ENCODE measurements at regions not wholly inside any gene's neighbourhood (a gene's known extent, or its start where the extent isn't known, plus 50 kb on each side); places are given as distances from the start of the nearest gene placed in this dataset.

DNA sequence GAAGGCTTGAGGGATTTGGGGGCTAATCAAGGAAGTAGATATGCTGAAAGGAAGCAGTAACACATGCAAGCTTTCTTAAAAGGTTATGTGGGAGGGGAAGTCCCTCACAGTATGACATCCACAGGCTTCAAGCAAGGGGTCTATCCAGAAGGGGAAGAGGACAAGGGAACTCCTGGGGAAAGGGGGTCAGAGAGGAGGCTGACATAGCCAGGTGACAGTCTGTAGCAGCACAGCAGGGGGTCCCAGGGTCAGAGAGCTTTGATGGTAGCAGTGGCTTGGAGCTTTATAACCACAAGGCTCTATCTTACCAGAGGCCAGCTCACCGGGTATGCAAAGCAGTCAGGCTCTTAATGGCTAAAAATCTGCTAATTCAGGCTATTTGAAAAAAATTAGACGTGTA lies 150.6 kb upstream of the NSMCE3 start:
- no peak for DNase-seq

DNA sequence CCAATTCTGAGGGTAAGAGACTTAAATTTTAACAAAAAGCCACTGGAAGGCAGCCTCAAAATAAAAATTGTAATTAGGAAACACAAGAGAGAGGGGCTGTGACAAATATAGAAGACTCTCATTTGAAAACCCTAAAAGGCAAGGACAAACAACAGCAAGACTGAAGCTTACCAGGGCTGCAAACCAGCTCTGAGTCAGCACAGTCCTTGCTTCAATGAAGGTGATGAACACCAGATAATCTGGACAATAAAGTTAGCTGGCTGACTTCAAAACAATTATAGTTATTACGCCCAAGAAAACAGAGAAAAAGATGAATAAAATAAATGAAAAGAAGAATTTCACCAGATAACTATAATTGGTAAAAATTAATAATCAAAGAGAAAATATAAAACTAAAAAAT lies 149.3 kb upstream of the NSMCE3 start:
- no peak for DNase-seq

DNA sequence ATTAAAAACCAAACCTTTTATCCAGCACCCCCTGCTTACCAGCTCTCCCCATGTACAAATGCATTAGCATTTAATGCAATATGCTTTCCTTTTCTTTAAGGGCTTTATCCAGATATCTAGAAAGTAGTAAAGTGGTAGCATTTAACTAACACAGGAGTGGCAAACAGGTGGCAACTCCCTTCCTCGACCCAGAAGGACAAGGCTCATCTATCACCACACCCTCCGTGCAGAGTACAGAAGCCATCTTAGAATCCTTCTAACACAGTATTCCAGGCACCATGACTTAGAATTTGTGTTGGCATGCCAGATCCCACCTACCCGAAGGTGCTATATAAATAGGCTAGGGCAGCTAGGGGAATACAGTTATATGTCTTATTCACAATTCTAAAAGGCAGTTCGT lies 148.6 kb upstream of the NSMCE3 start:
- DNase-seq, result no peak

DNA sequence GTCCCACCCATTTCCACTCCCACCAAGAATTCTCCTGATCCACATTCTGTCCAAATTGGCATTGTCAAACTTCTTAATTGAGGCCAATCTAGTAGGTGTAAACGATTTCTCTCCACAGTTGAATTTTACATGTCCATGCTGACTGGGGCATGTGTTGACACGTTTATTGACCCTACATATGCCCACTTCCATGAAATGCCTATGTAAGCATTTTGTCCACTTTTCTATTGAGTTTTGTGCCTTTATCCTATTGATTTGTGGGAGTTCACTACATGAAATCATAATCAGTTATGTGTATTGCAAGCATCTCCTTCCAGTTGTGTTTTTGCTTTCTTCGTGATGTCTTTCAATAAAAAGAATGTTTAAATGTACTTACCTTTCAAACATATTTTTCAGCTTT lies 141.7 kb upstream of the NSMCE3 start:
- no peak for DNase-seq

DNA sequence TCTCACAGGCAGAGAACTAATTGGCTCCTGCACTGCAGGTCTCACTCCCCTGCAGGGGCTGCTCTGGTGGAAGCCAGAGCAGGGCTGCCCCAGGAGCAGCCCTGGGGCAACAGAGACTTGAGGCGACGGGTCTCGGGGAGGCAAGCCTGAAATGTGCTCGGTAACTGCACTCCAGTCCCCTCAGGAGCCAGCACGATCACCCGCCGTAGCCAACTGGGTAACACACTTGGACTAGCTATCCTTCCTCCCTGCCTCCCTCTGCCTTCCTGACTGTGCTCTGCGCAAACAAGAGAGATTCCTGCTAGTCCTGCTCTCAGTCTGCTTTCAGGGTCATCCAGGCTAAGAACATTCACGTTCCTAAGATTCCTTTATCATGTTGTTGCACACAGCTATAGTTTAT lies 140.7 kb upstream of the NSMCE3 start:
- DNase-seq, result no peak

DNA sequence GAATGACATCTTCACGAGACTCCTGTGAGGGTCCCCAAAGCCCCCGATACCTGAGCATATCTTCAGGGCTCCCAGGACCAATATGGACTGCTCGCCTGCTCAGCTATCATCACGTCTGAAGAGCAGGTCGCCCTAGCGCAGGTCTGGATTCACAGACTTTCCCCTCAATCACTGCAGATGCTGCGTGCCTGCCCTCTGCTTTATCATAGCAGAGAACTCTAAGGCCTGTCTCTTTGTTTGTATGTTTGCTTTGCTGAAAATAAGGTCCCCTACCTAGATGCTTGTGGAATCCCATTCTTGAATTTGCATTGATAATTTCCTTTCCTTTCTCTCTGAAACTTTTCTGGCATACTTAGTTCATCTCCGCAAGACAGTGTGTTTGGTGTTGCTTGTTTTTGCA lies 140.3 kb upstream of the NSMCE3 start:
- no peak for DNase-seq

DNA sequence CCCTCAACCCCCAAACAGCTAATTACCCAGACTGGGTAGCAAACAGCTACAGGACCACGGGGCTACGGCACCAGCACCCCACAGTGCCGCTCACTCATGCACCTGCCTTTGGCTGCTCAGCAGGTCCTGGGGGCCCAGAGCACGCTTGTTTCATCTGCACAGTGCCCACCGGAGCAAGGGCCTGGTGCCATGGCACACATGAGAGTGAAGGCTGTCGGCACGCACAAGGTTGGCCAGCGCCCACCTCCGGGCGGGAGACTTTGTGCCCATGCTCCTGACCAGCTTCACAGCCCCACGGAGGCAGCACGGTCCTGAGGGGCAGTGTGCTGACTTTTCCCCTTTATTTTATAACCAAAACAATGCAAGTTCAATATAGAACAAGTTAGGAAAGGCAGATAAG lies 135.9 kb upstream of the NSMCE3 start:
- no peak for DNase-seq

DNA sequence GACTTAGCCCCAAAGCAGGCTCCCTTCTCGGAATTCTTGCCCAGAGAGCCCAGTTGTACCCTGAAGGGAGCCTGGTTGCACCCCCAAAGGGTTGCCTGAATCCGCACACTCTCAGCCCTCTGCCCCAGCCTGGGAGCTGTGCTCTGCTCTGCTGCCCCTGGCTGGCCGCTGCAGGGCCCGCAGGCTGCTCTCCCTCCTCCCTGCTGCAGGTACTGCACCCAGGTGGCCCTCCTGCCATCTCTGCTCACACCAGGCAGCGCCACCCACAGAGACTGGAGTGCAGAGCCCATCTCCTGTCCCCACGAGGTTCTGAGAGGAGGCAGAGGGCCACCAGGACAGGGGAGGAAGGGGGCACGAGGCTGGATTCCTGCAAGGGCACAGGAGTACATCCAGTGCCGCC lies 134.2 kb upstream of the NSMCE3 start:
- DNase-seq, result no peak

DNA sequence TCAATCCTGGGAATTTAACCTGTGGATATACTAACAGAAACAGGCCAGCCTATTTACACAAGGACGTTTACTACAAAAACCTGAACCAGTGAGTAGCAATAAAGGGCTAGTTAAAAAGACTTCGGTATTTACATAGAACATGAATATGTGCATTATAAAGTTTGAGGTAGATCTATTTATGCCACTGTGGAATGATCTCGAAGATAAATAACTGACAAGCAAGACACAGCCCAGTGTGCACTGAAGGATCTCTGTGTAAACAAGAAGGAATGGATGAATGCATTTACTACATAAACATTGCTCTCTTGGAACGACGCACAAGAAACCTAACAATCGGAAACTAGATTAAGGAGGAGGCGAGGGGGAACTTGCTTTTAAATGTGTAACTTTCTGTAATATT lies 132.0 kb upstream of the NSMCE3 start:
- no peak for DNase-seq

DNA sequence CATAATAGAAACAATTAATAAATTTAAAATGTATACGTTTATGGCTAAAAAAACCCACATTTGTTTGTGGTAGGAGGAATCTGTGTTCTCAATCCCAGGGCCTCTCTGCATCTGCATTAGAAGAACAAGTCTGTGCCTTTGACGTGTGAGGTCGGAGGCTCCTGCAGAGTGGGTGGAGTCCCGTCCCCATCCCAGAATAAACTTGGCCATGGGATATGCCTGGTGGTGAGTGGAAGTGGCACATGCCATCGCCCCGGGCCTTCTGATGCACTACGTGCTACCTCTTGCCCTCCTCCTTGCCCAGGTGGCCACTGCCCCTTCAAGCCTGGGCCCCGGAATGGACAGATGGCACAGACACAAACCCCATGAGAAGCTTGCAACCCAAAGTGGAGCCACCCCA lies 131.1 kb upstream of the NSMCE3 start:
- no peak for DNase-seq

DNA sequence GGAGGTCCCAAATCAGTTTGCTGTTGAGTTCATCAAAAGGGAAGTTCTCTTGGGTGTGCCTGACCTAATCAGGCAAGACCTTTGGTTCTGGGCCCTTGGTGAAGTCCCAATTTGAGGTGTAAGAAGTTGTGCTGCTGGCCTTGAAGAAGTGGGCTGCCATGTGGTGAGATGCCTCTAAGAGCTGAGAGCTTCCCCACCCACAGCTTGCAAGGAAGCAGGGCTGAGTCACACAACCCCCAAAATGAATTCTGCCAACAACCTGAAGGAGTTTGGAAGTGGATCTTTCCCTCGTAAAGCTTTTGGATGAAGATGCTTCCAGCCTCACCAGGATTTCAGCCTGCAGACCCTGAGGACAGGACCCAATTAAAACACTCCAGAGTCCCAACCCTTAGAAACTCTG lies 129.3 kb upstream of the NSMCE3 start:
- DNase-seq, result no peak

DNA sequence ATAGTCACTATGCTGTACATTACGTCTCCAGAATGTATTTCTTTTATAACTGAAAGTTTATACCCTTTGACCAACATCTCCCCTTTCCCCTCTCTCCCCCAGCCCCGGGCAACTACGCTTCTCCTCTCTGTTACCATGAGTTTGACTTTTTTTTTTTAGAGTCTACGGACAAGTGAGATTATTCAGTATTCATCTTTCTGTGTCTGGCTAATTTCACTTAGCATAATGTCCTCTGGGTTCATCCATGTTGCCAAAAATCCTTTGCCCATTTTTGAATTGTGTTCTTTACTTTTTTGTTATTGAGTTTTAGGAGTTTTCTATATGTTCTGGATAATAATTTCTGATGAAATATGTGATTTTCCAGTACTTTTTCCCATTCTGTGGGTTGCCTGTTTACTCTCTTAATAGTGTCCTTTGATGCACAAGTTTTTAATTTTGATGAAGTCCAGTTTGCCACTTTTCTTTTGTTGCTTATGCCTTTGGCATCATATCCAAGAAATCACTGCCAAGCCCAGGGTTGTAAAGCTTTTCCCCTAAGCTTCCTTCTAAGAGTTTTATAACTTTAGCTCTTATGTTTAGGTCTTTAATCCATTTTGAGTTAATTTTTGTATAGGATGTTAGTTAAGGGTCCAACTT lies 126.7 kb upstream of the NSMCE3 start:
- no peak for DNase-seq

DNA sequence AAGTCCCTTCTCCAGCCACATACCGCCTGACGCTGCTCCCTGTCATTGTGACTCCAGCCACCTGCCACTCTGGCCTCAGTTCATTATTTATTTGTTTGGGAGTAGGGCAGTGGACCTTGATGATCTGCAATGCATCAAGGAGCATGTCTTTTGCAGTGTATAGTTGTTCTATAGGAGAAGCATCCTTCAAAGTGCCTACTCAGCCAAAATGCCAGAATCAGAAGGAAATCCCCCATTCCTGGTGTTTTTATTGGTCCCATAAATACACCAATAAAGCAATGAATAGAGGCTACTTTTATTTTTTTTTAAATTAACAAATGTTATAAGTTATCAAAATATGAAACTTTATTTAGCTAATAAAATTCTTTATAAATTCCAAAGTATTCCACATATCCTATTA lies 123.8 kb upstream of the NSMCE3 start:
- no peak for DNase-seq

DNA sequence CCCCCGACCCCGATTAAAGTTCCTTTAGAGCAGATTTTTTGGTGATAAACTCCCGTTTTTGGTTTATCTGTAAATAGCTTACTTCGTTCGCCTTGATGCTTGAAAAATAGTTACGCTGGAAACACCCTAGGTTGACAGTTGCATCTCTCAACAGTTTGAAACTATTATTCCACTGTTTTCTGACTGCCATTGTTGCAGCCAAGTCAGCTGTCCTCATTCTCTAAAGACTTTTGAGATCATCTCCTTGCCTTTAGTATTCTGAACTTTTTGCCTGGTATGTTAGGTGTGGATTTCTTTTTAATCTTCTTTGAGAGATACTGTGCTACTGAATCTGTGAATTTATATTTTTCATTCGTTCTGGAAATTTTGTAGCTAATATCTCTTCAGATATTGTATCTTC lies 122.7 kb upstream of the NSMCE3 start:
- DNase-seq, result no peak

DNA sequence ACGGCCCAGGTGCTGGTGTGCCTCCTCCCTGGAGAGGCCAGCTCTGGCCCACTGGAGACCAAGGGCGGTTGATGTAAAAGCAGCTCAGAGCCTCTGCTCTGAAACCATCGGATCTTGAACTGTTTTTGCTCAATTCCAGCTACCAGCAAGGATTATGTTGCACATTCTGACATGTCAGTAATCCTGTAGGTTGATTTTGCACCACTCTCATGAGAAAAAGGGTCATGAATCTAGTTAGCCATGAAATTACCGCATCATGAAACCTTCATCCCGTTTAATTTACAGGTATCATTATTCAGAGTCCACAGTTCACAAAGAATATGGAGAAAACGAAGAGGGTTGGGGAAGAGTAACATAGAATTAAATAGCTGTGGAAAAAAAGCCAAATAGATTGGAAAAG lies 120.4 kb upstream of the NSMCE3 start:
- DNase-seq, result no peak

DNA sequence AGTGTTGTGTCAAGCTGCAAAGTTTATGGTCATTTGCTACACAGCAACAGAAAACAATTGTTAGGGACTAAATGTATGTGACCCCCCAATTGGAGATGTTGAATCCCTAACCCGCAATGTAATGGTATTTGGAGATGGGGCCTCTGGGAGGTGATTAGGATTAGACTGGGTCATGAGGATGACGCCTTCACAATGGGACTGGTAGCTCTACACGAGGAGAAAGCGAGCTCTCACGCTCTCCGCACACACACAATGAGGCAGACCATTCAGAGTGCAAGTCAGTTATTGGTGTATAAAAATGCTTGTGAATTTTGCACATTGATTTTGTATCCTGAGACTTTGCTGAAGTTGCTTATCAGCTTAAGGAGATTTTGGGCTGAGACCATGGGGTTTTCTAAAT lies 116.9 kb upstream of the NSMCE3 start:
- DNase-seq, result no peak

DNA sequence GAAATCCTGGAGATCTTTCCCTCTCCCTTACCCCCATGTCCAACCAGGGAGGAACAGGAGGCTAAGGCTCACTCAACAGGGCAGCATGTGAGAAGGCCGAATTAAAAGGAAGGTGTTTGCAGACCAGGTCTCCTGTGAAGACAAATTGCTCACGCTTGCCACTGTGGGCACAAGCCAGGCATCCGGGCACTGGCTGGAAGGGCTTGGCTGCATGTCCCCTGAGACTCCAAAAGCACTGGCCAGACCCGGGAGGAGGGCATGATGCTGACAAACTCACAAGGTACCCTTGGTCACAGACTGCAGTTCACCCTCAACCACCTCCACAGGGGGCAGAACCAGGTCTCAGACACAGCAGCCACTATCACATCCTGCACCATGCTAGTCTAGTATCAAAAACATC lies 113.7 kb upstream of the NSMCE3 start:
- no peak for DNase-seq

DNA sequence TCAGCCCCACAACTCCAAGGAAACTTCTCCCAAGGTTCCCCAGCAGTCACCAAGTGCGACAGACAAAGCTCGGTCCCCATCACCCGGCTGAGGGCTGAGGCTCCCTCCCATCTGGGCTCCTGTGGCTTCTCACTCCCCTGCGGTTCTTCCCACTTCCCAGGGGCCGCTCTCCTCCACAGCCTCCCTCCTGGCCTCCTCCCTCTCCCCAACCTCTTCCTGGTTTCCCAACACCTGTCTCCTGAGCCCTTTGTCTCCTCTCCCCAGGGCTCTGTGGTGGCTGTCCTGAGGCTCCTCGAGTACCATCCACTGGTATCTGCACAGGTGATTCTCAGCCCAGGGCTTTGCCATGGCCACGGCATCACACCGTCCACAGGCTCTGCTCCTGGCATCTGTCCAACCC lies 113.2 kb upstream of the NSMCE3 start:
- no peak for DNase-seq

DNA sequence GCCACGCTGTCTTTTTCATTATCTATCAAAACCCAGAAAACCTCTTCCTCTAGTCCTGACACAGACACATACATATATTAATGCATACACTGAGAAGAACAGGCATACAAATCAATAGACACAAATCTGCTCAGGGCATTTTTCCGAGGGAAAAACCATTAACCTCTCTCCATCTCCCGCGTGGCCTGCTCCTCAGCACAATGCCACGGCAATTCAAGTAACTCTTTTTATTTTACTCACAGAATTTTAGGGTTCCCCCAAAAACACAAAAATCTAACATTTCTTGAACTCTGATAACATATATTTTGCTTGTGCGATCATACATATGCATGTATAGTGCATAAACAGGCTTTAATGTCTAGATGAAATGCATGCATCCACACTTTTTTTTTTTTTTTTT lies 110.8 kb upstream of the NSMCE3 start:
- DNase-seq, result no peak

DNA sequence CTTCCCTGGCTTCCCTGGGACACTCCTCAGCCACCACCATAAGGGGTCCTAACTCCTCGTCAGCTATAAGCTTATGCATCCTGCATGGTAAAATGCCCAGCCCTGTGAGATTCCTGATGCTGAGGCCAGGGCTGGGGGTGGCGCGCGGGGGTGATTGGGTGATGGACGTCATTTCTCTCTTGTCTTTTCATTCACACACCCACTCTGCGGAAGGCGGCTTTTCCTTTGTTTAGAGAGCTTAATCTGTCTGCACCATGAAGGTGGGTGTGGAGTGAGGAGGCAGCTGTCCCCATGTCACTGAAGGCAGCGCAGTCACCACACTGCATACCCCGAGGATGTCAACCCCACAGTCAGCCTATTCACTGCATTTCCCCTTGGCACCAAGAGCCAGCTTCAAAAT lies 110.0 kb upstream of the NSMCE3 start:
- DNase-seq, result no peak

DNA sequence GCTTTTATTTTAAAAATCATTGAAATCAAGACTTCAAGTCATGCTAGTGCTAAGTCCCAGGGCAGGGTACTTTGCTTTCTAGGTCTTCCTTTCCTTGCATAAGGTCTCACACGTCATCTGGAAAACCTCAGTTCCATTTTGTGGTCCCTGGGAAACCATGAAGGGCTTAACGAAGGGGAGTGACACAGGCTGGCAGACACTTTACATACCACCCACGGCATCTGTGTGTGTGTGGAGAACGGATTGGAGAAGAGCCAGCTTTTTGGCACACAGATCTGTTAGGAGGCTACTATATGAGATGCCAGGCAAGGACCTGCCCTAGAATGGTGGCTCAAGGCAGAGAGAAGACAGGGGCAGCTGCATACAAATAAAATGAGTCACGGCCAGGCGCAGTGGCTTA lies 107.5 kb upstream of the NSMCE3 start:
- no peak for DNase-seq

DNA sequence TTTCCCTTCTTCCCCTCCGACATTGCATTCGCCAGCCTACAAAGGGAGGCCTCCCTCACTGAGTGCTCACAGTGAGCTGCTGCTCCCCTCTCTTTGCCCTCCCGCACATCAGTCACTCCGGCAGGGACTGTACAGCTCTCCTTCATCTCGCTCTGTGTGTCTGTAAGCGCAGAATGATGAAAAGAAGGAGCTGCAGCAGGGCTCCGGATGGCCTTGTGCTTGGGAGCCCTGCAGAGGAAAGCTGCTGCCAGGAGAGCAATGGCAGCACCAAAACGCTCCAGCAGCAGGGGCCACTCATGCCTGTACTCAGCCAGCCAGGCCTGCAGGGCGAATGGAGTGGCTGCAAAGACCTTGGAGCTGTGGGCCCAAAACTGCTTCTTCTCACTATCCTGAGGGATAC lies 107.0 kb upstream of the NSMCE3 start:
- no peak for DNase-seq

DNA sequence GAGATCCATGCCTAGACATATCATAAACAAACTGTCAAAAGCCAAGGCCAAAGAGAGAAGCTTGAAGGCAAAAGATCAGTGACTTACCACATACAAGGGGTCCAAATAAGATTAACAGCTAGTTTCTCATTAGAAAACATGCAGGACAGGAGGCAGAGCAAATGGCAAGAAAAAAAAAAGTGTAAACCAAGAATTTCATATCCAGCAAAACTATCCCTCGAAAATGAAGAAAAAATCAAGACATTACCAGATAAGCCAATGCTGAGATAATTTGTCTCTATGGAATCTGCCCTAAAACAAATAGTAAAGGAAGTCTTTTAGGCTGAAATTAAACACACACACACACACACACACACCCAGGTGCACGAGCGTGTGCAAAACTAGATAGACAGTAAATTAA lies 99.6 kb upstream of the NSMCE3 start:
- no peak for DNase-seq

DNA sequence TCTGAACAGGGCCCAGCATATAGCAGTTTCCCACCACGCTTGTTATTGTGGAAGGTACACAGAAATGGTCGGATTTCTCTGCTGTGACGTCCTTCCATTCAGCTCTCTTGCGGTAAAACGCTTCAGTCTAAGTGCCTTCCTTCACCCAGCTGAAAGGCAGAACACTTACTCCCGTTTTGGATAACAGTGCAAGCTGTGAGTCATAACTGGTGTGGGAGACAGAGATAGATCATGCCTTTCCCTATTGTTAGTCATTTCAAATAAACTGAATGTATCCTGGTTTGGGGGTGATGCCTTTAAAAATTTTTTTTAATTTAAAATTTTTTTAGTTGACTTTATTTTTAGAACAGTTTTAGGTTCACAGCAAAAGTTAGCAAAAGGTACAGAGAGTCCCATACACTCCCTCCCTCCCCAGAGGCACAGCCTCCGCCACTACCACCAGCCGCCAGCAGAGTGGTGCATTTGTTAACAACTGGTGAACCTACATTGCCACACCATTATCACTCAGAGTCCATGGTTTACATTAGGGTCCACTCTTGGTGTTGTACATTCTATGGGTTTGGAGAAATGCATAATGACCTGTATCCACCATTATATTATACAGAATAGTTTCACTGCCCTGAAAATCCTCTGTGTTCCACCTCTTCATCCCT lies 94.9 kb upstream of the NSMCE3 start:
- DNase-seq, result no peak

DNA sequence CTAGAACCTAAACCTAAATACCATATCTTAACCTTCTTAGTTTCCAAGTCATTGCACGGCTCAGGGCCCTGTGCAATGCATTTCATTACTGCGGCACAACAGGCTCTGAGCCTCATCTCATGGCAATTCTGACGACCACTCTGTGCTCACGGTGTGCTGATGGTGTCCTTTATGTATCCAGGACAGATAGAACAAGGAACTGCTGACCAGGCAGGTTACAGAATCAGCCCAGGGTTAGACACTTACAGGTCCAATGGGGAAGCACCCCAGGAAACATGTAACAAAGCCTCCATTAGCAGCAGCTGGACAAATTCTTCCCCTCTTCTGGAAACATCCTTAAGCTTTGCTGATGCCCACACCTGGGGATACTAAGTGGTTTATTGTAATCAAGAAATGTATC lies 91.9 kb upstream of the NSMCE3 start:
- DNase-seq, result no peak

DNA sequence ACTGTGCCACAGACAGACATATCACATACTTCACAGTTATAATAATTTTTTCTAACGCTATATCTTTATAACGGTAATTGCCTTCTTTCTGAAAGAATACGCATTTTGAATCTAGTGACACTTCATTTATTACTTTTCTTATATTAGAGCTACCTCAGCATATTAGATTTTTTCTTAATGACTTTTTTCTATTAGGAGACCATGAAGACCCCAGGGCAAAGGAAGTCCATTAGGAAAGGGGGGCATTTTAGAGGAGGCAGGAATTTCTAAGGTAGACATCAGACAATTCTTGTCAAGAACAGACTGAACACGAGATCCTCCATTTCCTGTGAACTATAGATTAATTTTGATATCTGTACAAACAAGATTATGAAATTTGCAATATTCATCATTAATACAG lies 90.5 kb upstream of the NSMCE3 start:
- DNase-seq, result no peak

Data from stimulated activated CD4-positive, alpha-beta T cell treated with anti-CD3 and anti-CD28 coated beads, Interleukin-12 subunit alpha, Interleukin-12 subunit beta, amount 100 ng/mL, for 4 hours (primary cell).